GM18519 (cell line): ENCODE measurements at regions not wholly inside any gene's neighbourhood (a gene's known extent, or its start where the extent isn't known, plus 50 kb on each side); places are given as distances from the start of the nearest gene placed in this dataset.

Source experiments
- ATAC-seq: cut with Tn5 transposase; IDR thresholded peaks from one replicate; pipeline ENCODE4 v1.9.1; 2021; ENCODE audit warnings: mild to moderate bottlenecking, moderate library complexity; ENCODE audit not compliant: unreplicated experiment, low FRiP score

DNA sequence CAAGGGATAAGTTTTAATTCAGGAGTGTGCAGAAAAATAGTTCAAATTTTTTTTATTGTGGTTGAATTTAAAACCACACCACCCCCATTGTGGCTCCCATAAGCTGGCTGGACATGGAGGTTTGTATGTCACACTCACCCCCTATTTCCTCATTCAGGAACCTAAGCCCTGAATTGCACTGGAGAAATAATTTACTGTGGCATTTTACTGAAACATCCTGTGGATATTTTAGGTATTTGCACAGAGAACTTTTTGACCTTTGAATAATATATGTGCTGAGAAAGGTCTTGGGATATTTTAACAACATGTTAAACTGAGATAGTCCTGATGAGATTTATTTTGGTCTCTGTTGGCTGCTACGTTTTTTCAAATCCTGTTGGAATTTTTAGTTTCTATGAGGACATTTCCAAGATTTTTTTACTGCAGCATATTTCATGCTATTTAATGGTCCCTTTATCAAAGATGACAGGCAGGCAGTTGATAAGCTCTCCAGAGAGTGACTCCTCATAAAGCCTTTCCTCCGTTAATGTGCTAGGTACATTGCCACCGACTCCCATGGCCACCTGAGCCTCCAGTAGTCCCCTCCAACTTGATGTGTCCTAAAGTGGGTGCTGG, 51.2 kb upstream of the PALM2AKAP2 start:
- ATAC-seq: no peak

DNA sequence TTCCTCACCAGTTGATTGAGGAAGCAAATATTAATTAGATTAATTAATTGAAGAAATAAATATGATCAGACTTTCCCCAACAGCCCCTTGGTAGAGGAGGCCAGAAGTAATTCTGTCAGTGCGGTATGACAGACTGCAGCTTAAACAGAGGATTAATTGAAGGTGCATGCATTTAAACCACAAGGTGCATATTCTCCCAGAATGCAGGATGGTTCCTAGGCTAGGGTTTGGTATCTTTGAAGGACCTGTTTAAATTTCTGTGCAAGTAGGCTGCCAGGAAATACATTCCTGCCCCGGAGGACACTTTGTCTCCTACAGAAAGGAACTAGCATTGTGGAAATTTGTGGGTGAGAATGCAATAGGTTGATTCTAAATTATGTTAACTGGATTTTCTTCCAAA, 50.5 kb upstream of the PALM2AKAP2 start:
- ATAC-seq: no peak
